Psoas muscle (tissue), 7 donors: ENCODE measurements at regions not wholly inside any gene's neighbourhood (a gene's known extent, or its start where the extent isn't known, plus 50 kb on each side); places are given as distances from the start of the nearest gene placed in this dataset.

Experiments used
- ATAC-seq, 4 donors: fragments of 200-7000 bp; cut with Tn5 transposase; one replicate each; pipeline ENCODE4 v1.9.1; 2020; ENCODE audit warnings: moderate library complexity in 3 of 4, mild to moderate bottlenecking in 2 of 4
- DNase-seq, 2 donors: peaks; one replicate each; pipeline ENCODE4 v3.0.0-alpha.2; 2020
- H3K27ac ChIP-seq: fragments of 200-600 bp; one replicate; pipeline ENCODE4 v1.8.0; 2022
- H3K27me3 ChIP-seq, 3 donors: fragments of 200-600 bp in 1 of 3; one replicate each; pipeline versions ENCODE4 v1.6.1 to v1.8.0; 2013 to 2022; ENCODE audit warnings: low read length in 2 of 3, mild to moderate bottlenecking in 2 of 3, moderate library complexity in 1 of 3; ENCODE audit not compliant: insufficient read depth in 3 of 3
- H3K36me3 ChIP-seq, 2 donors: fragments of 200-600 bp in 1 of 2; one replicate each; pipeline versions ENCODE4 v1.6.1 to v1.8.0; 2013 to 2022; ENCODE audit warnings: low read depth in 1 of 2, mild to moderate bottlenecking in 1 of 2, moderate library complexity in 1 of 2; ENCODE audit not compliant: insufficient read depth in 1 of 2
- H3K4me1 ChIP-seq: fragments of 200-600 bp; one replicate; pipeline ENCODE4 v1.8.0; 2022
- H3K4me3 ChIP-seq: fragments of 200-600 bp; one replicate; pipeline ENCODE4 v1.8.0; 2022; ENCODE audit warnings: mild to moderate bottlenecking
- H3K9me3 ChIP-seq: fragments of 200-600 bp; one replicate; pipeline ENCODE4 v1.8.0; 2022
- CTCF ChIP-seq: fragments of 200-600 bp; IDR thresholded peaks from one replicate; pipeline ENCODE4 v1.8.0; 2022; ENCODE audit warnings: antibody characterized with exemption
- WGBS, 3 donors: extraction: QIAGEN DNeasy Blood & Tissue Kit; methylation state at CpG; one replicate each; pipeline versions ENCODE4 v1.1.6 to v1.1.7; 2013; 5-methylcytosine and 5-hydroxymethylcytosine counted together
- intact Hi-C, 2 donors: fragments of 100-400 bp; cut with DNase I; formaldehyde crosslinking; loops; one replicate each; pipeline versions ENCODE4 v1.11.0 to v1.14.2; 2022
- donor health status: healthy with polysubstance abuse.
- donor health status: DM: no; HTN: no; CAD: no; lungs with moderate emphysema.
- donor health status: Bipolar disorder and iron deficiency.
- donor health status: healthy.
- donor health status: DM: yes; HTN: yes; CAD: no.
- donor health status: DM: no; HTN: no; CAD: no.
- donor health status: DM: yes; HTN: yes; CAD: no.

- no peak for ATAC-seq
Observed at GRCh38 chr3:79871656-79872055, 103.9 kb upstream of the ROBO1 start.

GRCh38 chr3:79870313-79870620 lies 102.5 kb upstream of the ROBO1 start:
- H3K27ac ChIP-seq, result no peak overlapping the region
- ATAC-seq (no peak), DNase-seq (no peak)
- H3K9me3 ChIP-seq, result no peaks in the 10 kb centered on the region
- TF ChIP-seq CTCF, result no peak
- no peaks in the 10 kb centered on the region for H3K27me3 ChIP-seq
- intact Hi-C loops, result no loop called here
- no peak overlapping the region for H3K4me3 ChIP-seq
- H3K36me3 ChIP-seq, result no peaks in the 10 kb centered on the region
- no peaks in the 10 kb centered on the region for H3K4me1 ChIP-seq

More at GRCh38 chr3:79871656-79872055, 103.9 kb upstream of the ROBO1 start:
- intact Hi-C loops, result no loop called here
- no peaks in the 10 kb centered on the region for H3K4me1 ChIP-seq
- 55 to 76% (median 71%) methylated on average over 1 of the region's 1 CpG for WGBS, 3 donors
- H3K4me3 ChIP-seq, result no peak overlapping the region
- no peaks in the 10 kb centered on the region for H3K27me3 ChIP-seq
- no peaks in the 10 kb centered on the region for H3K36me3 ChIP-seq
- H3K9me3 ChIP-seq, result no peaks in the 10 kb centered on the region
- DNase-seq, result no peak
- H3K27ac ChIP-seq, result no peak overlapping the region
- no peak for TF ChIP-seq CTCF

- DNase-seq (no peak), ATAC-seq (no peak)
- no peak for TF ChIP-seq CTCF
- Histone ChIP-seq H3K9me3 (no peaks in the 10 kb centered on the region), H3K36me3 (no peaks in the 10 kb centered on the region), H3K4me1 (no peaks in the 10 kb centered on the region), H3K27me3 (no peaks in the 10 kb centered on the region), H3K4me3 (no peak overlapping the region), H3K27ac (no peak overlapping the region)
- 80 to 89% (median 88%) methylated on average over 4 of the region's 4 CpGs for WGBS, 3 donors
- intact Hi-C loops, result no loop called here
Observed at GRCh38 chr3:79869461-79870312, 101.9 kb upstream of the ROBO1 start.

- no peaks in the 10 kb centered on the region for H3K9me3 ChIP-seq
- WGBS, 3 donors, result 80 to 89% (median 85%) methylated on average over 2 of the region's 2 CpGs
- no peaks in the 10 kb centered on the region for H3K36me3 ChIP-seq
- intact Hi-C loops, result no loop called here
- H3K4me1 ChIP-seq, result no peaks in the 10 kb centered on the region
- no peak overlapping the region for H3K4me3 ChIP-seq
- DNase-seq, result no peak
- TF ChIP-seq CTCF, result no peak
- ATAC-seq, result no peak
- no peak overlapping the region for H3K27ac ChIP-seq
- no peaks in the 10 kb centered on the region for H3K27me3 ChIP-seq
Observed at GRCh38 chr3:79866162-79866561, 98.4 kb upstream of the ROBO1 start.

- Histone ChIP-seq H3K27ac (no peak overlapping the region), H3K4me1 (no peaks in the 10 kb centered on the region), H3K36me3 (no peaks in the 10 kb centered on the region), H3K27me3 (no peaks in the 10 kb centered on the region), H3K9me3 (no peaks in the 10 kb centered on the region), H3K4me3 (no peak overlapping the region)
- intact Hi-C loops, result no loop called here
- no peak for ATAC-seq
- no peak for TF ChIP-seq CTCF
- no peak for DNase-seq
Observed at GRCh38 chr3:79864077-79864476, 96.3 kb upstream of the ROBO1 start.
